ENCODE measurements at regions not wholly inside any gene's neighbourhood (a gene's known extent, or its start where the extent isn't known, plus 50 kb on each side); places are given as distances from the start of the nearest gene placed in this dataset.

DNA sequence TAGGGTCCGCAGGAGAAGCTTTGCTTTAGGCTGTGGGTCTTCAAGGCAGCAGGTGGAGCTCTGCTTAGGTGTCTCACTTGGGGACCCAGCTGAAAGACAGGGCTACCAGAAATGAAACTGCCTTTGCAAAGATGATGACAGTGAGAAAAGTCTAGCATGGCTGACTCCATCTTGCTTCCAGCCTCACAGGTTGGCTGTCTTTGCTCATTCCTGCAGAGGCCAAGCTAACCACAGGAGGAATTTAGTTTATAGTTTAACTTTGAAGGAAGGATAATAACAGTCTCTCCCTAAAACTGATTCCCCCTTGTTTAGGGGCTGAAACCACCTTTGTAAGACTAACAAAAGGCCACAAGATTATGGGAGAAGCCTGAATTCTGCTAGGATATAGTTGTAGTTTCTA lies 252.4 kb downstream of the UQCRFS1 start:
- Histone ChIP-seq H3K9me3 (ENCODE audit: low read depth, low read length, poor library complexity, severe bottlenecking) (peaks cover 23% of the 10 kb centered on the region), H3K27ac (ENCODE audit: low read depth, low read length, poor library complexity, severe bottlenecking) (no peak overlapping the region), H3K4me1 (ENCODE audit: insufficient read depth, low read length, poor library complexity, severe bottlenecking) (no peaks in the 10 kb centered on the region), H3K27me3 (replicated peaks; ENCODE audit: insufficient read depth, low read depth, low read length, poor library complexity) (no peaks in the 10 kb centered on the region), H3K4me3 (ENCODE audit: low read depth, low read length, poor library complexity, severe bottlenecking) (no peak overlapping the region), H3K36me3 (ENCODE audit: insufficient read depth, low read length, poor library complexity, severe bottlenecking) (no peaks in the 10 kb centered on the region)
- ChIA-PET CTCF (no interaction called here), POLR2A (ENCODE audit: low non-redundant PET) (no interaction called here)
- intact Hi-C loops (cut with micrococcal nuclease; ENCODE audit: unreplicated experiment): no loop called here
- no peak for DNase-seq (ENCODE audit: low spot score)
- TF ChIP-seq, protein P1, sequence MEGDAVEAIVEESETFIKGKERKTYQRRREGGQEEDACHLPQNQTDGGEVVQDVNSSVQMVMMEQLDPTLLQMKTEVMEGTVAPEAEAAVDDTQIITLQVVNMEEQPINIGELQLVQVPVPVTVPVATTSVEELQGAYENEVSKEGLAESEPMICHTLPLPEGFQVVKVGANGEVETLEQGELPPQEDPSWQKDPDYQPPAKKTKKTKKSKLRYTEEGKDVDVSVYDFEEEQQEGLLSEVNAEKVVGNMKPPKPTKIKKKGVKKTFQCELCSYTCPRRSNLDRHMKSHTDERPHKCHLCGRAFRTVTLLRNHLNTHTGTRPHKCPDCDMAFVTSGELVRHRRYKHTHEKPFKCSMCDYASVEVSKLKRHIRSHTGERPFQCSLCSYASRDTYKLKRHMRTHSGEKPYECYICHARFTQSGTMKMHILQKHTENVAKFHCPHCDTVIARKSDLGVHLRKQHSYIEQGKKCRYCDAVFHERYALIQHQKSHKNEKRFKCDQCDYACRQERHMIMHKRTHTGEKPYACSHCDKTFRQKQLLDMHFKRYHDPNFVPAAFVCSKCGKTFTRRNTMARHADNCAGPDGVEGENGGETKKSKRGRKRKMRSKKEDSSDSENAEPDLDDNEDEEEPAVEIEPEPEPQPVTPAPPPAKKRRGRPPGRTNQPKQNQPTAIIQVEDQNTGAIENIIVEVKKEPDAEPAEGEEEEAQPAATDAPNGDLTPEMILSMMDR (conservative IDR thresholded peaks at IDR 0.05; ENCODE audit: low read depth, low read length): no peak
- no peak for TF ChIP-seq EZH2 (IDR thresholded peaks at IDR 0.05; ENCODE audit: borderline replicate concordance, low read depth, low read length, poor library complexity, severe bottlenecking)
- BruUV-seq (replicated peaks): no TSS peak

DNA sequence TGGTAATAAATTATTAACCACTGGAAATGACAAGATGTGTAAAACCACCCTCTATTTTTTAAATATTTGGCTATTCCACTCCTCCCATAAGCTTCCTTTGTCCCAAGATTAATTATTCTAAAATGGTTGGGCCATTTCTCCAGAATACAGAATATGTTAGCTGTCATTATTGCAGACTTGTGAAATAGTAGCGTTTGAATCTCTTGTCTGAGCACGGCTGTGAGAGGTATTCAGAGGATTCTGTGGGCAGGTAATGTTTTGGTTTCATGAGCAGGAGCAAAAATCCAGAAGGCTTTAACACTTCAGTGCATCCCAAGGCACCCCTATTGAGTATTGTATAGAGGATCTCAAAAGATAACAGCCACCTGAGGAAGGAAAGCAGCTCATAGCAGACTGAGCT lies 256.0 kb downstream of the UQCRFS1 start:
- ChIA-PET CTCF (no interaction called here), POLR2A (ENCODE audit: low non-redundant PET) (no interaction called here)
- no peak for TF ChIP-seq EZH2 (IDR thresholded peaks at IDR 0.05; ENCODE audit: borderline replicate concordance, low read depth, low read length, poor library complexity, severe bottlenecking)
- TF ChIP-seq, protein P1 (conservative IDR thresholded peaks at IDR 0.05; ENCODE audit: low read depth, low read length): no peak
- intact Hi-C loops (cut with micrococcal nuclease; ENCODE audit: unreplicated experiment): no loop called here
- Histone ChIP-seq H3K4me3 (ENCODE audit: low read depth, low read length, poor library complexity, severe bottlenecking) (no peak overlapping the region), H3K4me1 (ENCODE audit: insufficient read depth, low read length, poor library complexity, severe bottlenecking) (no peaks in the 10 kb centered on the region), H3K36me3 (ENCODE audit: insufficient read depth, low read length, poor library complexity, severe bottlenecking) (no peaks in the 10 kb centered on the region), H3K27me3 (replicated peaks; ENCODE audit: insufficient read depth, low read depth, low read length, poor library complexity) (no peaks in the 10 kb centered on the region), H3K9me3 (ENCODE audit: low read depth, low read length, poor library complexity, severe bottlenecking) (peaks cover 39% of the 10 kb centered on the region), H3K27ac (ENCODE audit: low read depth, low read length, poor library complexity, severe bottlenecking) (no peak overlapping the region)
- no peak for DNase-seq (ENCODE audit: low spot score)
- BruUV-seq (replicated peaks): no TSS peak

DNA sequence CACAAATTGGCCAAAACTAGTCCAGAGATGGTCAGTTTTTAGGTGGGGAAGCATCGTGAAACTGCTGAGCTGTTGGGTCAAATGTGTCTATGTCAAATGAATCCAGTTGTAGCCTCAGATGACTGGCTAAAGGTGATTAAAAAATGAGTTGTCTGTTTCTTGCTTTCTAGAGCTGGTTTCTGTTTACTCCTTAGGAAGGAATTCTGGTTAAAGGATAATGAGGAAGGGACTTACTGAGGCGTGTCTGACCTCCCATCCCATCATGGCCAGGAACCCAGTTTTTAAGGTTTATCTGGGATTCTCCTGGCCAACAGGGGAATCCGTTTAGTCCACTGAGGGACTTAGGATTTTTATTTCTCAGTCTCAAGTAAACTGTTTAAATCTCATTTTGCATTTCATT lies 256.5 kb downstream of the UQCRFS1 start:
- Histone ChIP-seq H3K27ac (ENCODE audit: low read depth, low read length, poor library complexity, severe bottlenecking) (no peak overlapping the region), H3K27me3 (replicated peaks; ENCODE audit: insufficient read depth, low read depth, low read length, poor library complexity) (no peaks in the 10 kb centered on the region), H3K36me3 (ENCODE audit: insufficient read depth, low read length, poor library complexity, severe bottlenecking) (no peaks in the 10 kb centered on the region), H3K9me3 (ENCODE audit: low read depth, low read length, poor library complexity, severe bottlenecking) (peaks cover 44% of the 10 kb centered on the region), H3K4me3 (ENCODE audit: low read depth, low read length, poor library complexity, severe bottlenecking) (no peak overlapping the region), H3K4me1 (ENCODE audit: insufficient read depth, low read length, poor library complexity, severe bottlenecking) (no peaks in the 10 kb centered on the region)
- DNase-seq (ENCODE audit: low spot score): no peak
- ChIA-PET POLR2A (ENCODE audit: low non-redundant PET) (no interaction called here), CTCF (no interaction called here)
- TF ChIP-seq, protein P1 (conservative IDR thresholded peaks at IDR 0.05; ENCODE audit: low read depth, low read length): no peak
- TF ChIP-seq EZH2 (IDR thresholded peaks at IDR 0.05; ENCODE audit: borderline replicate concordance, low read depth, low read length, poor library complexity, severe bottlenecking): no peak
- intact Hi-C loops (cut with micrococcal nuclease; ENCODE audit: unreplicated experiment): no loop called here
- BruUV-seq (replicated peaks): no TSS peak
